DND-41 (cell line): ENCODE measurements at regions not wholly inside any gene's neighbourhood (a gene's known extent, or its start where the extent isn't known, plus 50 kb on each side); places are given as distances from the start of the nearest gene placed in this dataset.

ENCODE experiments used
- EZH2 ChIP-seq: IDR thresholded peaks from 3 replicates; pipeline ENCODE4 v1.6.1; 2012; ENCODE audit warnings: borderline replicate concordance, low read depth, mild to moderate bottlenecking, moderate library complexity, low read length, inconsistent platforms; ENCODE audit not compliant: severe bottlenecking
- TF ChIP-seq, protein P1 (sequence below): IDR thresholded peaks from 2 replicates; pipeline ENCODE4 v1.5.1; 2012; ENCODE audit warnings: borderline replicate concordance, low read length, moderate library complexity, mild to moderate bottlenecking; ENCODE audit not compliant: poor library complexity, severe bottlenecking; ENCODE audit errors: extremely low read depth

DNA sequence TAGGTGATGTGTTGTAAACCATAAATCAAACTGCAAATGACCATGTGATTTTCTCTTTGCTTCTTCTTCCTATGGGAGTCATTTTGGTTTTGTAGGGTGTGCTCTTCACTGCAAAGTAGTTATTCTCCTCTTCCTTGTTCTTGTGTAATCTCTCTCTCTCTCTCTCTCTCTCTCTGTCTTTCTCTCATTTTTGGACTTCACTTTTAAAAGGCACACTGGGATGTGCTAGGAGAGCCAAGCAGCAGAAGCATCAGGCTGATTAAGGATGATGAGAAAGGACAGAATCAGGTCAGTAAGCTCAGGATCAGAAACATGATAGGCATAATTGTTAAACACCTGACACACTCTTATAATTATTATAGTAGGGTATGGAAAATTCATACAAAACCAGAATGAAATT lies 505.3 kb upstream of the ZNF608 start:
- TF ChIP-seq, protein P1, sequence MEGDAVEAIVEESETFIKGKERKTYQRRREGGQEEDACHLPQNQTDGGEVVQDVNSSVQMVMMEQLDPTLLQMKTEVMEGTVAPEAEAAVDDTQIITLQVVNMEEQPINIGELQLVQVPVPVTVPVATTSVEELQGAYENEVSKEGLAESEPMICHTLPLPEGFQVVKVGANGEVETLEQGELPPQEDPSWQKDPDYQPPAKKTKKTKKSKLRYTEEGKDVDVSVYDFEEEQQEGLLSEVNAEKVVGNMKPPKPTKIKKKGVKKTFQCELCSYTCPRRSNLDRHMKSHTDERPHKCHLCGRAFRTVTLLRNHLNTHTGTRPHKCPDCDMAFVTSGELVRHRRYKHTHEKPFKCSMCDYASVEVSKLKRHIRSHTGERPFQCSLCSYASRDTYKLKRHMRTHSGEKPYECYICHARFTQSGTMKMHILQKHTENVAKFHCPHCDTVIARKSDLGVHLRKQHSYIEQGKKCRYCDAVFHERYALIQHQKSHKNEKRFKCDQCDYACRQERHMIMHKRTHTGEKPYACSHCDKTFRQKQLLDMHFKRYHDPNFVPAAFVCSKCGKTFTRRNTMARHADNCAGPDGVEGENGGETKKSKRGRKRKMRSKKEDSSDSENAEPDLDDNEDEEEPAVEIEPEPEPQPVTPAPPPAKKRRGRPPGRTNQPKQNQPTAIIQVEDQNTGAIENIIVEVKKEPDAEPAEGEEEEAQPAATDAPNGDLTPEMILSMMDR, result no peak
- no peak for TF ChIP-seq EZH2
